H9 (cell line): ENCODE measurements at regions not wholly inside any gene's neighbourhood (a gene's known extent, or its start where the extent isn't known, plus 50 kb on each side); places are given as distances from the start of the nearest gene placed in this dataset.

Source experiments
- DNase-seq: peaks from one replicate; pipeline ENCODE4 v3.0.0-alpha.2; 2017
- H2AFZ ChIP-seq: one replicate; pipeline ENCODE4 v1.6.1; 2013; ENCODE audit warnings: mild to moderate bottlenecking, low read length, control low read depth, moderate library complexity
- H2AK5ac ChIP-seq: 2 replicates; pipeline ENCODE4 v1.6.1; 2013; ENCODE audit warnings: low read length, control low read depth, mixed read lengths; ENCODE audit not compliant: insufficient read length
- H2BK120ac ChIP-seq: one replicate; pipeline ENCODE4 v1.6.1; 2013; ENCODE audit warnings: low read depth, mild to moderate bottlenecking, low read length, control low read depth, inconsistent platforms; ENCODE audit not compliant: poor library complexity, severe bottlenecking
- H2BK12ac ChIP-seq: 2 replicates; pipeline ENCODE4 v1.6.1; 2013; ENCODE audit warnings: low read length, control low read depth, mixed read lengths, low read depth; ENCODE audit not compliant: insufficient read length
- H2BK15ac ChIP-seq: 2 replicates; pipeline ENCODE4 v1.6.1; 2013; ENCODE audit warnings: low read depth, low read length, control low read depth
- H2BK20ac ChIP-seq: one replicate; pipeline ENCODE4 v1.6.1; 2013; ENCODE audit warnings: low read depth, mild to moderate bottlenecking, low read length, control low read depth, inconsistent platforms; ENCODE audit not compliant: poor library complexity, severe bottlenecking
- H2BK5ac ChIP-seq: 2 replicates; pipeline ENCODE4 v1.6.1; 2013; ENCODE audit warnings: low read length, control low read depth, mixed read lengths; ENCODE audit not compliant: insufficient read length
- H3K14ac ChIP-seq: 2 replicates; pipeline ENCODE4 v1.6.1; 2013; ENCODE audit warnings: low read length, control low read depth; ENCODE audit not compliant: insufficient read depth
- H3K18ac ChIP-seq: 2 replicates; pipeline ENCODE4 v1.6.1; 2013; ENCODE audit warnings: low read depth, mild to moderate bottlenecking, mixed read lengths, low read length, control low read depth; ENCODE audit not compliant: insufficient read length
- H3K23ac ChIP-seq: 2 replicates; pipeline ENCODE4 v1.6.1; 2013; ENCODE audit warnings: low read length, control low read depth, mixed read lengths, low read depth; ENCODE audit not compliant: insufficient read length
- H3K23me2 ChIP-seq: 2 replicates; pipeline ENCODE4 v1.6.1; 2013; ENCODE audit warnings: low read depth, mild to moderate bottlenecking, mixed read lengths, low read length, control low read depth; ENCODE audit not compliant: insufficient read length, poor library complexity, severe bottlenecking
- H3K27ac ChIP-seq: 2 replicates; pipeline ENCODE4 v1.5.1; 2013; ENCODE audit warnings: low read length, control low read depth, mixed read lengths, low read depth; ENCODE audit not compliant: insufficient read length
- H3K27me3 ChIP-seq: 2 replicates; pipeline ENCODE4 v1.6.1; 2013; ENCODE audit warnings: low read length, control low read depth, inconsistent platforms; ENCODE audit not compliant: insufficient read depth
- H3K4ac ChIP-seq: 2 replicates; pipeline ENCODE4 v1.6.1; 2013; ENCODE audit warnings: low read depth, mild to moderate bottlenecking, control low read depth, inconsistent platforms, low read length, moderate library complexity
- H3K4me1 ChIP-seq: 2 replicates; pipeline ENCODE4 v1.6.1; 2013; ENCODE audit warnings: low read length, control low read depth, inconsistent platforms; ENCODE audit not compliant: insufficient read depth
- H3K4me2 ChIP-seq: 2 replicates; pipeline ENCODE4 v1.6.1; 2013; ENCODE audit warnings: low read length, control low read depth, mixed read lengths; ENCODE audit not compliant: insufficient read length, insufficient read depth
- H3K56ac ChIP-seq: 2 replicates; pipeline ENCODE4 v1.6.1; 2013; ENCODE audit warnings: low read depth, mild to moderate bottlenecking, mixed read lengths, low read length, control low read depth; ENCODE audit not compliant: insufficient read length
- H3K79me1 ChIP-seq: 2 replicates; pipeline ENCODE4 v1.6.1; 2013; ENCODE audit warnings: low read depth, mild to moderate bottlenecking, moderate library complexity, low read length, control low read depth, inconsistent platforms; ENCODE audit not compliant: insufficient read depth, poor library complexity, severe bottlenecking
- H3K79me2 ChIP-seq: 2 replicates; pipeline ENCODE4 v1.6.1; 2013; ENCODE audit warnings: low read length, control low read depth, inconsistent platforms; ENCODE audit not compliant: insufficient read depth
- H3K9ac ChIP-seq: 2 replicates; pipeline ENCODE4 v1.6.1; 2013; ENCODE audit warnings: low read length, control low read depth, mixed read lengths; ENCODE audit not compliant: insufficient read length; ENCODE audit errors: extremely low read depth
- H3K9me3 ChIP-seq: one replicate; pipeline ENCODE4 v1.6.1; 2013; ENCODE audit warnings: low read depth, low read length, inconsistent platforms; ENCODE audit not compliant: control insufficient read depth
- H3T11ph ChIP-seq: one replicate; pipeline ENCODE4 v1.6.1; 2013; ENCODE audit warnings: mild to moderate bottlenecking, low read length, control low read depth, inconsistent platforms
- H4K20me1 ChIP-seq: one replicate; pipeline ENCODE4 v1.6.1; 2013; ENCODE audit not compliant: control insufficient read depth, insufficient read length, insufficient read depth
- H4K5ac ChIP-seq: 2 replicates; pipeline ENCODE4 v1.6.1; 2013; ENCODE audit warnings: low read depth, mild to moderate bottlenecking, mixed read lengths, low read length, control low read depth; ENCODE audit not compliant: insufficient read length
- H4K8ac ChIP-seq: replicated peaks from 2 replicates; pipeline ENCODE4 v1.6.1; 2013; ENCODE audit warnings: low read length, control low read depth, mixed read lengths, low read depth; ENCODE audit not compliant: insufficient read length
- H4K91ac ChIP-seq: 2 replicates; pipeline ENCODE4 v1.6.1; 2013; ENCODE audit warnings: low read depth, mild to moderate bottlenecking, moderate library complexity, mixed read lengths, low read length, control low read depth; ENCODE audit not compliant: insufficient read length
- H3K27ac Mint-ChIP-seq, 3 experiments: 2 replicates in 2 of 3; 3 replicates in 1 of 3; pipeline ENCODE4 v1.8.0; 2020 to 2021; ENCODE audit warnings: mixed read lengths in 3 of 3, mild to moderate bottlenecking in 1 of 3, moderate library complexity in 1 of 3
- H3K27me3 Mint-ChIP-seq: 2 replicates; pipeline ENCODE4 v1.8.0; 2021; ENCODE audit warnings: low read depth, mild to moderate bottlenecking, moderate library complexity, mixed read lengths
- H3K36me3 Mint-ChIP-seq, 3 experiments: 2 replicates in 2 of 3; 3 replicates in 1 of 3; pipeline ENCODE4 v1.8.0; 2020 to 2021; ENCODE audit warnings: low read depth in 3 of 3, mixed read lengths in 3 of 3; ENCODE audit not compliant: insufficient read depth in 1 of 3
- H3K4me1 Mint-ChIP-seq, 2 experiments: 2 replicates each; pipeline ENCODE4 v1.8.0; 2020; ENCODE audit warnings: mixed read lengths in 2 of 2
- H3K4me3 Mint-ChIP-seq, 2 experiments: 2 replicates in 1 of 2; 3 replicates in 1 of 2; pipeline ENCODE4 v1.8.0; 2020 to 2021; ENCODE audit warnings: mild to moderate bottlenecking in 2 of 2, mixed read lengths in 2 of 2, moderate library complexity in 1 of 2
- H3K9me3 Mint-ChIP-seq, 2 experiments: 2 replicates in 1 of 2; 3 replicates in 1 of 2; pipeline ENCODE4 v1.8.0; 2020; ENCODE audit warnings: mild to moderate bottlenecking in 2 of 2, mixed read lengths in 2 of 2, moderate library complexity in 1 of 2
- WGBS: extraction: QIAGEN DNeasy Blood & Tissue Kit; methylation state at CpG from one replicate; pipeline ENCODE4 v1.1.7; 2013; ENCODE audit warnings: missing lambda C conversion rate, low lambda C conversion rate, mixed read lengths; ENCODE audit not compliant: insufficient read length; ENCODE audit errors: extremely low coverage; 5-methylcytosine and 5-hydroxymethylcytosine counted together
- TF ChIP-seq, protein P1 (sequence below): fragments of 200-600 bp; sonication (generic); conservative IDR thresholded peaks from 3 replicates; pipeline ENCODE4 v1.8.0; 2021; ENCODE audit warnings: antibody characterized with exemption, mild to moderate bottlenecking

DNA sequence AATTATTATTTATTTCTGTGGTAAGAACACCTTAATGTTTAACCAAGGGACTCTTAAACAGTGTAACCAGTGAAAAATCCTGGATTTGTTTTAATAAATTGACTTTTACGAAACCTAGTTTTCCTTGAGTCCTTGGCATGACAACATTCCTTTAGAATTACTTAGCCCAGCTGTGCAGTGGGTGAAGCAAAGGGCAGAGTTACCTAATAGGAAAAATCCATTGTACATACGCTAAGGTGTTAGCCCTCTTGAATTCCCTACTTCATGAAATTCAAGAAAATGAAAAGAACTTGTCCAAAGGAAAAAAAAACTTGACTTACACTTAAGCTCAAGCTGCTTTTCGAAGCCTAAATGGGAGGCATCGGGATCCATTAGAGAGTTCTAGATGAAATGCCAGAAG, 852.0 kb upstream of the ADAMTS5 start:
- Mint-ChIP-seq H3K4me3 (no peak overlapping the region), H3K4me1 (no peaks in the 10 kb centered on the region), H3K27me3 (no peaks in the 10 kb centered on the region), H3K9me3 (no peaks in the 10 kb centered on the region; a peak in 2 of 5 replicates), H3K36me3 (no peaks in the 10 kb centered on the region; a peak in 1 of 7 replicates), H3K27ac (no peak overlapping the region)
- H2BK20ac ChIP-seq = no peak overlapping the region
- no peak overlapping the region for H3T11ph ChIP-seq
- H2BK12ac ChIP-seq = no peak overlapping the region
- no peak overlapping the region for H3K4me2 ChIP-seq
- no peaks in the 10 kb centered on the region for H3K4me1 ChIP-seq
- TF ChIP-seq, protein P1, sequence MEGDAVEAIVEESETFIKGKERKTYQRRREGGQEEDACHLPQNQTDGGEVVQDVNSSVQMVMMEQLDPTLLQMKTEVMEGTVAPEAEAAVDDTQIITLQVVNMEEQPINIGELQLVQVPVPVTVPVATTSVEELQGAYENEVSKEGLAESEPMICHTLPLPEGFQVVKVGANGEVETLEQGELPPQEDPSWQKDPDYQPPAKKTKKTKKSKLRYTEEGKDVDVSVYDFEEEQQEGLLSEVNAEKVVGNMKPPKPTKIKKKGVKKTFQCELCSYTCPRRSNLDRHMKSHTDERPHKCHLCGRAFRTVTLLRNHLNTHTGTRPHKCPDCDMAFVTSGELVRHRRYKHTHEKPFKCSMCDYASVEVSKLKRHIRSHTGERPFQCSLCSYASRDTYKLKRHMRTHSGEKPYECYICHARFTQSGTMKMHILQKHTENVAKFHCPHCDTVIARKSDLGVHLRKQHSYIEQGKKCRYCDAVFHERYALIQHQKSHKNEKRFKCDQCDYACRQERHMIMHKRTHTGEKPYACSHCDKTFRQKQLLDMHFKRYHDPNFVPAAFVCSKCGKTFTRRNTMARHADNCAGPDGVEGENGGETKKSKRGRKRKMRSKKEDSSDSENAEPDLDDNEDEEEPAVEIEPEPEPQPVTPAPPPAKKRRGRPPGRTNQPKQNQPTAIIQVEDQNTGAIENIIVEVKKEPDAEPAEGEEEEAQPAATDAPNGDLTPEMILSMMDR = no peak
- no peak overlapping the region for H3K14ac ChIP-seq
- H2AFZ ChIP-seq = no peak overlapping the region
- WGBS = no CpG with 5 or more reads among the region's 4 CpGs
- H3K18ac ChIP-seq = no peak overlapping the region
- no peak overlapping the region for H2BK120ac ChIP-seq
- no peaks in the 10 kb centered on the region for H3K27me3 ChIP-seq
- no peaks in the 10 kb centered on the region for H3K23me2 ChIP-seq
- no peak for DNase-seq
- no peak overlapping the region for H2AK5ac ChIP-seq
- no peak overlapping the region for H3K4ac ChIP-seq
- H3K79me2 ChIP-seq = no peaks in the 10 kb centered on the region
- no peak overlapping the region for H3K23ac ChIP-seq
- no peaks in the 10 kb centered on the region for H3K9me3 ChIP-seq
- H4K20me1 ChIP-seq = no peaks in the 10 kb centered on the region
- H2BK5ac ChIP-seq = no peak overlapping the region
- no peaks in the 10 kb centered on the region for H3K79me1 ChIP-seq
- H2BK15ac ChIP-seq = no peak overlapping the region
- no peak overlapping the region for H4K5ac ChIP-seq
- H3K56ac ChIP-seq = no peak overlapping the region
- no peak overlapping the region for H4K91ac ChIP-seq
- no peak overlapping the region for H4K8ac ChIP-seq
- no peak overlapping the region for H3K27ac ChIP-seq
- H3K9ac ChIP-seq = no peak overlapping the region
